ENCODE measurements at regions not wholly inside any gene's neighbourhood (a gene's known extent, or its start where the extent isn't known, plus 50 kb on each side); places are given as distances from the start of the nearest gene placed in this dataset.

GRCh38 chr2:3102922-3103569, 274.6 kb downstream of the EIPR1 start:
- 66% methylated on average over 7 of the region's 11 CpGs for WGBS (ENCODE audit: insufficient coverage, low coverage, low lambda C conversion rate, missing lambda C conversion rate)
- DNase-seq, result no peak
- no peaks in the 10 kb centered on the region for H3K36me3 ChIP-seq
- H3K4me3 ChIP-seq, result no peak overlapping the region
- ATAC-seq, result no peak
- H3K4me1 ChIP-seq, result no peaks in the 10 kb centered on the region
- no peaks in the 10 kb centered on the region for H3K9me3 ChIP-seq
- intact Hi-C loops (cut with DNase I), result no loop called here
- no peak overlapping the region for H3K27ac ChIP-seq
- H3K27me3 ChIP-seq, result no peaks in the 10 kb centered on the region
- TF ChIP-seq CTCF (IDR thresholded peaks at IDR 0.05), result no peak
- no peak for TF ChIP-seq POLR2A (IDR thresholded peaks at IDR 0.05)

DNA sequence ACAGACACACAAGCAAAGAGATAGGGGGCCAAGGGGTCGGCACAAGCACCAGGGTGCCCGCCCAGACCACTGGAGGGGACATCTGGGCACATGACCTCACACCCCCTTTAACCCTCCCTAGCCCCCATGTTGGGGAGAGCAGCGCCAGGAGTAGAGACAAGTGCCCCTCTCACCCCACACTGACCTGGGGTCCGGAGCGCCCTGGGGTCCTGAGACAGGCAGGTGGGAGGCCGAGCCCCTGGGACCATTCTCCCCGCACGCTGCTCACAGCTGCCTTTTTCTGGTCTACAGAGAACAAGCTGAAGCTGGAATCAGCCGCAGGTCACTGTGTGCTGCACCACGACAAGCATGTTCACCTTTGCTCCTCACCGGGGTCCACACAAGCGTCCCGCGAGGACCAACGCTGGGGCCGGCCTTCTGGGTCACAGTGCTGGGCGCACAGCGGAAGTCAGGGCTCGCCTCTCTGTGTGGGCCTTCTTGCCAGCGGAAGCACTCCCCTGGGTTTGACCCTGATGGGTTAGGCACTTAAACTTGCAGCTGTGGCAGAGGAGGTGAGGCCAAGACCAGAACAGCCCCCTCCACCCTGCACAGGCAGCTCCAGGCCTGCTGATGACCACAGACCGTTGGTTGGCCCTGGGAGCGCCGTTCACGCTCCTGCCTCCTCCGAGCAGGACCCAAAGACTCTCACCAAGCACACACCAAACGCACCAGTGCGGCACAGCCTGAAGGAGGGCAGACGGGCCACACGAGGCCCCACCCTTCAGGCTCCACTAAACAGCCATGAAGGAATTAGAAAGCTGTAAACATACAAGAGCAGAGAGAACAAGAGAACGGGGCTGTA, 275.3 kb downstream of the EIPR1 start:
- DNase-seq, result no peak
- no peak for TF ChIP-seq CTCF (IDR thresholded peaks at IDR 0.05)
- no peak for TF ChIP-seq POLR2A (IDR thresholded peaks at IDR 0.05)
- H3K4me1 ChIP-seq, result no peaks in the 10 kb centered on the region

GRCh38 chr2:3101016-3101942, 276.3 kb downstream of the EIPR1 start:
- no peak for TF ChIP-seq POLR2A (IDR thresholded peaks at IDR 0.05)
- no peak for TF ChIP-seq CTCF (IDR thresholded peaks at IDR 0.05)
- Histone ChIP-seq H3K4me3 (no peak overlapping the region), H3K27me3 (no peaks in the 10 kb centered on the region), H3K27ac (no peak overlapping the region), H3K9me3 (no peaks in the 10 kb centered on the region), H3K4me1 (no peaks in the 10 kb centered on the region), H3K36me3 (no peaks in the 10 kb centered on the region)
- 50% methylated on average over 8 of the region's 34 CpGs for WGBS (ENCODE audit: insufficient coverage, low coverage, low lambda C conversion rate, missing lambda C conversion rate)
- DNase-seq, result no peak
- no peak for ATAC-seq
- intact Hi-C loops (cut with DNase I), result no loop called here

More for the DNA sequence above, 275.3 kb downstream of the EIPR1 start:
- WGBS (ENCODE audit: insufficient coverage, low coverage, low lambda C conversion rate, missing lambda C conversion rate), result 74% methylated on average over 12 of the region's 30 CpGs
- Histone ChIP-seq H3K27me3 (no peaks in the 10 kb centered on the region), H3K9me3 (no peaks in the 10 kb centered on the region), H3K4me3 (no peak overlapping the region), H3K27ac (no peak overlapping the region), H3K36me3 (no peaks in the 10 kb centered on the region)
- intact Hi-C loops (cut with DNase I), result no loop called here
- no peak for ATAC-seq

DNA sequence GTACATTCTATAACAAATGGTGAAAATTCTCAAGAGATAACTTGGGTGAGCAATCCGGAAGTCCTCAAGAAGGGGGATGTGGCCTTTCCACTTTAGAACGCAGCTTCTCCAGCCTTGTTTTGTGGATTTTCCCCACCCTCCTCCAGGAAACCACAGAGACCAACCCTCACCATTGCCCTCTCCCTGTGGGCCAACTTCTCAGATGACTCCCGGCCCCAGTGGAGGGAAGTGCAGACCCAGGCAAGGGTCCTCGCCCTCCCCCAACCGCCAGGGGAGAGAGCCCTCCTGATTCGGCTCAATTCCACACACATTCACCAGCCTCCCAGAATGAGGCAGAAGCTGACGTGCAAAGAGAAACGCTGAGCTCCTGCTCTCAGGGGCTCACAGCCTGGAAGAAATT, 277.2 kb downstream of the EIPR1 start:
- no peak for ATAC-seq
- intact Hi-C loops (cut with DNase I), result no loop called here
- Histone ChIP-seq H3K4me3 (no peak overlapping the region), H3K27me3 (no peaks in the 10 kb centered on the region), H3K36me3 (no peaks in the 10 kb centered on the region), H3K27ac (no peak overlapping the region), H3K4me1 (no peaks in the 10 kb centered on the region), H3K9me3 (no peaks in the 10 kb centered on the region)
- no peak for DNase-seq
- WGBS (ENCODE audit: insufficient coverage, low coverage, low lambda C conversion rate, missing lambda C conversion rate), result 30% methylated on average over 2 of the region's 8 CpGs
- TF ChIP-seq CTCF (IDR thresholded peaks at IDR 0.05) (no peak), POLR2A (IDR thresholded peaks at IDR 0.05) (no peak)

All from right lobe of liver (tissue), 6 donors.